Activated T-cell treated with anti-CD3 and anti-CD28 coated beads, Interleukin-2, amount 50 U/mL, for 72 hours (primary cell): ENCODE measurements at regions not wholly inside any gene's neighbourhood (a gene's known extent, or its start where the extent isn't known, plus 50 kb on each side); places are given as distances from the start of the nearest gene placed in this dataset.

Source experiments
- ATAC-seq, 2 donors: fragments of 150-1000 bp; cut with Tn5 transposase; replicated peaks in 1 of 2; 2 replicates each; pipeline ENCODE4 v1.10.0; 2021; ENCODE audit warnings: moderate library complexity in 2 of 2, mild to moderate bottlenecking in 1 of 2
- DNase-seq, 2 donors: peaks; one replicate each; pipeline ENCODE4 v3.0.0; 2021 to 2022; ENCODE audit warnings: mixed read lengths in 1 of 2
- H3K27ac Mint-ChIP-seq: one replicate; pipeline ENCODE4 v1.8.0; 2022; ENCODE audit warnings: mild to moderate bottlenecking, moderate library complexity, mixed read lengths
- H3K27me3 Mint-ChIP-seq: one replicate; pipeline ENCODE4 v1.8.0; 2022; ENCODE audit warnings: low read depth, mixed read lengths
- H3K36me3 Mint-ChIP-seq, 2 donors: one replicate each; pipeline ENCODE4 v1.8.0; 2022; ENCODE audit warnings: mixed read lengths in 2 of 2, mild to moderate bottlenecking in 1 of 2; ENCODE audit not compliant: insufficient read depth in 2 of 2
- H3K4me1 Mint-ChIP-seq: one replicate; pipeline ENCODE4 v1.8.0; 2022; ENCODE audit warnings: low read depth, mixed read lengths
- H3K4me3 Mint-ChIP-seq, 2 donors: one replicate each; pipeline ENCODE4 v1.8.0; 2022; ENCODE audit warnings: mild to moderate bottlenecking in 2 of 2, mixed read lengths in 2 of 2, moderate library complexity in 2 of 2
- H3K9me3 Mint-ChIP-seq, 2 donors: one replicate each; pipeline ENCODE4 v1.8.0; 2022; ENCODE audit warnings: mixed read lengths in 2 of 2

DNA sequence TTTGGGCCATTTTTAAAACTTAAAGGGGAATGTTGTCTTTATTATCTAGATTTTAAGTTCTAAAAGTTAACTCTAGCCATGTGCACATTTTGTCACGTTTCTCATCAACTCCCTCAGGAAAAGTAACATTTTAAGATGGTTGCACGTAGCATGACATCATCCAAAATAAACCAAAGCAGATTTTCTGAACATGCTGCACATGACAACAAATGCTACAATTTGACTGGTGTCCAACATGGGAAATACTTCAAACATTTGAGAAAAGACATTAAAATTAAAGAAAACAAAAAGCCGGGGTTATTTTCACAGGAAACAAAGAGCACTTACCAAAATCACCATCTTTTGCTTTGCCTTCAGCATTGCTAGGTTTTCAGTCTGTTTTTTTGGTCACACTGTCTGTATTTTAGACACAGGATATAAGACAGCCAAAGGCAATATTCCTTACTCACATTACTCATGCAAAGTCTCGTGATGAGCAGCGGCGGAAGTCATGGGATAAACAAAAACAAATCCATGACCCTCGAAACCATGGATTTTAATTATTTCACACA lies 51.3 kb upstream of the RND3 start:
- DNase-seq (no peak), ATAC-seq (no peak)
- H3K9me3 Mint-ChIP-seq = peaks cover 4 to 5% of the 10 kb centered on the region in 2 donors
- no peak overlapping the region for H3K4me3 Mint-ChIP-seq
- H3K27ac Mint-ChIP-seq = no peak overlapping the region
- H3K36me3 Mint-ChIP-seq = no peaks in the 10 kb centered on the region
- no peaks in the 10 kb centered on the region for H3K4me1 Mint-ChIP-seq
- H3K27me3 Mint-ChIP-seq = no peaks in the 10 kb centered on the region
